ENCODE measurements at regions not wholly inside any gene's neighbourhood (a gene's known extent, or its start where the extent isn't known, plus 50 kb on each side); places are given as distances from the start of the nearest gene placed in this dataset.

GRCh38 chr21:37967036-37967435, 50.8 kb upstream of the KCNJ6 start:
- no peaks in the 10 kb centered on the region for H3K9me3 Mint-ChIP-seq
- H3K27ac Mint-ChIP-seq, result no peak overlapping the region
- H3K27me3 Mint-ChIP-seq (ENCODE audit: low read depth), result no peaks in the 10 kb centered on the region
- H3K4me3 Mint-ChIP-seq, result no peak overlapping the region
- no peaks in the 10 kb centered on the region for H3K4me1 Mint-ChIP-seq (ENCODE audit: low read depth)
- no peaks in the 10 kb centered on the region for H3K36me3 Mint-ChIP-seq (ENCODE audit: low read depth)

GRCh38 chr21:37968744-37969143, 52.5 kb upstream of the KCNJ6 start:
- Mint-ChIP-seq H3K27ac (no peak overlapping the region), H3K4me1 (ENCODE audit: low read depth) (no peaks in the 10 kb centered on the region), H3K36me3 (ENCODE audit: low read depth) (no peaks in the 10 kb centered on the region), H3K9me3 (no peaks in the 10 kb centered on the region), H3K4me3 (no peak overlapping the region), H3K27me3 (ENCODE audit: low read depth) (no peaks in the 10 kb centered on the region)

GRCh38 chr21:37970548-37970947, 54.3 kb upstream of the KCNJ6 start:
- Mint-ChIP-seq H3K36me3 (ENCODE audit: low read depth) (no peaks in the 10 kb centered on the region), H3K9me3 (no peaks in the 10 kb centered on the region), H3K4me3 (no peak overlapping the region), H3K27me3 (ENCODE audit: low read depth) (no peaks in the 10 kb centered on the region), H3K27ac (no peak overlapping the region), H3K4me1 (ENCODE audit: low read depth) (no peaks in the 10 kb centered on the region)

- Mint-ChIP-seq H3K27ac (no peak overlapping the region), H3K27me3 (ENCODE audit: low read depth) (no peaks in the 10 kb centered on the region), H3K36me3 (ENCODE audit: low read depth) (no peaks in the 10 kb centered on the region), H3K4me3 (no peak overlapping the region), H3K9me3 (no peaks in the 10 kb centered on the region), H3K4me1 (ENCODE audit: low read depth) (no peaks in the 10 kb centered on the region)
These were observed 55.2 kb upstream of the KCNJ6 start for GRCh38 chr21:37971390-37971950.

- no peaks in the 10 kb centered on the region for H3K9me3 Mint-ChIP-seq
- H3K36me3 Mint-ChIP-seq (ENCODE audit: low read depth), result no peaks in the 10 kb centered on the region
- no peak overlapping the region for H3K27ac Mint-ChIP-seq
- H3K27me3 Mint-ChIP-seq (ENCODE audit: low read depth), result no peaks in the 10 kb centered on the region
- H3K4me1 Mint-ChIP-seq (ENCODE audit: low read depth), result no peaks in the 10 kb centered on the region
- H3K4me3 Mint-ChIP-seq, result no peak overlapping the region
These were observed 57.8 kb upstream of the KCNJ6 start for GRCh38 chr21:37974081-37974480.

- H3K4me1 Mint-ChIP-seq (ENCODE audit: low read depth), result no peaks in the 10 kb centered on the region
- H3K4me3 Mint-ChIP-seq, result no peak overlapping the region
- no peaks in the 10 kb centered on the region for H3K36me3 Mint-ChIP-seq (ENCODE audit: low read depth)
- H3K27ac Mint-ChIP-seq, result no peak overlapping the region
- no peaks in the 10 kb centered on the region for H3K9me3 Mint-ChIP-seq
- no peaks in the 10 kb centered on the region for H3K27me3 Mint-ChIP-seq (ENCODE audit: low read depth)
These were observed 66.5 kb upstream of the KCNJ6 start for GRCh38 chr21:37982496-37983318.

- no peak overlapping the region for H3K27ac Mint-ChIP-seq
- H3K9me3 Mint-ChIP-seq, result no peaks in the 10 kb centered on the region
- H3K4me1 Mint-ChIP-seq (ENCODE audit: low read depth), result no peaks in the 10 kb centered on the region
- no peak overlapping the region for H3K4me3 Mint-ChIP-seq
- H3K27me3 Mint-ChIP-seq (ENCODE audit: low read depth), result no peaks in the 10 kb centered on the region
- no peaks in the 10 kb centered on the region for H3K36me3 Mint-ChIP-seq (ENCODE audit: low read depth)
These were observed 67.3 kb upstream of the KCNJ6 start for GRCh38 chr21:37983336-37984095.

- Mint-ChIP-seq H3K4me1 (ENCODE audit: low read depth) (no peaks in the 10 kb centered on the region), H3K27me3 (ENCODE audit: low read depth) (no peaks in the 10 kb centered on the region), H3K4me3 (no peak overlapping the region), H3K9me3 (no peaks in the 10 kb centered on the region), H3K27ac (no peak overlapping the region), H3K36me3 (ENCODE audit: low read depth) (no peaks in the 10 kb centered on the region)
These were observed 68.2 kb upstream of the KCNJ6 start for GRCh38 chr21:37984416-37984815.

- Mint-ChIP-seq H3K4me3 (no peak overlapping the region), H3K4me1 (ENCODE audit: low read depth) (no peaks in the 10 kb centered on the region), H3K27ac (no peak overlapping the region), H3K9me3 (no peaks in the 10 kb centered on the region), H3K36me3 (ENCODE audit: low read depth) (no peaks in the 10 kb centered on the region), H3K27me3 (ENCODE audit: low read depth) (no peaks in the 10 kb centered on the region)
These were observed 69.7 kb upstream of the KCNJ6 start for GRCh38 chr21:37986000-37986399.

- no peaks in the 10 kb centered on the region for H3K9me3 Mint-ChIP-seq
- H3K27me3 Mint-ChIP-seq (ENCODE audit: low read depth), result no peaks in the 10 kb centered on the region
- H3K4me1 Mint-ChIP-seq (ENCODE audit: low read depth), result no peaks in the 10 kb centered on the region
- H3K4me3 Mint-ChIP-seq, result no peak overlapping the region
- no peaks in the 10 kb centered on the region for H3K36me3 Mint-ChIP-seq (ENCODE audit: low read depth)
- H3K27ac Mint-ChIP-seq, result no peak overlapping the region
These were observed 70.6 kb upstream of the KCNJ6 start for GRCh38 chr21:37986751-37987399.

GRCh38 chr21:37987668-37988067, 71.4 kb upstream of the KCNJ6 start:
- no peaks in the 10 kb centered on the region for H3K27me3 Mint-ChIP-seq (ENCODE audit: low read depth)
- no peak overlapping the region for H3K4me3 Mint-ChIP-seq
- H3K27ac Mint-ChIP-seq, result no peak overlapping the region
- no peaks in the 10 kb centered on the region for H3K9me3 Mint-ChIP-seq
- no peaks in the 10 kb centered on the region for H3K36me3 Mint-ChIP-seq (ENCODE audit: low read depth)
- H3K4me1 Mint-ChIP-seq (ENCODE audit: low read depth), result no peaks in the 10 kb centered on the region

GRCh38 chr21:37993071-37993470, 76.8 kb upstream of the KCNJ6 start:
- H3K36me3 Mint-ChIP-seq (ENCODE audit: low read depth), result no peaks in the 10 kb centered on the region
- H3K9me3 Mint-ChIP-seq, result no peaks in the 10 kb centered on the region
- H3K4me1 Mint-ChIP-seq (ENCODE audit: low read depth), result no peaks in the 10 kb centered on the region
- no peaks in the 10 kb centered on the region for H3K27me3 Mint-ChIP-seq (ENCODE audit: low read depth)
- H3K4me3 Mint-ChIP-seq, result no peak overlapping the region
- H3K27ac Mint-ChIP-seq, result no peak overlapping the region

GRCh38 chr21:37994211-37994610, 78.0 kb upstream of the KCNJ6 start:
- Mint-ChIP-seq H3K9me3 (no peaks in the 10 kb centered on the region), H3K27ac (no peak overlapping the region), H3K27me3 (ENCODE audit: low read depth) (no peaks in the 10 kb centered on the region), H3K4me3 (no peak overlapping the region), H3K4me1 (ENCODE audit: low read depth) (no peaks in the 10 kb centered on the region), H3K36me3 (ENCODE audit: low read depth) (no peaks in the 10 kb centered on the region)

GRCh38 chr21:38012672-38013071, 96.4 kb upstream of the KCNJ6 start:
- Mint-ChIP-seq H3K27ac (no peak overlapping the region), H3K4me3 (no peak overlapping the region), H3K27me3 (ENCODE audit: low read depth) (no peaks in the 10 kb centered on the region)

More at GRCh38 chr21:38012672-38013071, 96.4 kb upstream of the KCNJ6 start:
- no peaks in the 10 kb centered on the region for H3K4me1 Mint-ChIP-seq (ENCODE audit: low read depth)
- no peaks in the 10 kb centered on the region for H3K36me3 Mint-ChIP-seq (ENCODE audit: low read depth)
- no peaks in the 10 kb centered on the region for H3K9me3 Mint-ChIP-seq

Data from T-helper 1 cell treated with Interleukin-12 subunit alpha and Interleukin-12 subunit beta and Interleukin-4 antibody, amounts not matched to agents 30 μg/mL and 1 μg/mL, for 36 hours (primary cell).